Renal cortical epithelial cell (primary cell): ENCODE measurements at regions not wholly inside any gene's neighbourhood (a gene's known extent, or its start where the extent isn't known, plus 50 kb on each side); places are given as distances from the start of the nearest gene placed in this dataset.

Source experiments
- DNase-seq: peaks from one replicate; pipeline ENCODE4 v3.0.0-alpha.2; 2011; ENCODE audit warnings: low read depth

- DNase-seq: no peak
These were observed 91.5 kb upstream of the SCOC start for GRCh38 chr4:140281828-140282552.

- peak; percentile 4 for DNase-seq
These were observed 95.9 kb upstream of the SCOC start for GRCh38 chr4:140277576-140277975.

GRCh38 chr4:140271553-140271952, 101.9 kb upstream of the SCOC start:
- no peak for DNase-seq

- DNase-seq: no peak
These were observed 104.1 kb upstream of the SCOC start for GRCh38 chr4:140269369-140269768.

- no peak for DNase-seq
These were observed 105.1 kb upstream of the SCOC start for GRCh38 chr4:140268186-140268841.

GRCh38 chr4:140267576-140267975, 105.9 kb upstream of the SCOC start:
- no peak for DNase-seq

GRCh38 chr4:140266958-140267568, 106.4 kb upstream of the SCOC start:
- no peak for DNase-seq

GRCh38 chr4:140260227-140260626, 106.2 kb upstream of the MAML3 start:
- DNase-seq: peak; percentile 44

- no peak for DNase-seq
These were observed 104.5 kb upstream of the MAML3 start for GRCh38 chr4:140258476-140258875.

- DNase-seq: no peak
These were observed 103.7 kb upstream of the MAML3 start for GRCh38 chr4:140257461-140258305.

- no peak for DNase-seq
These were observed 103.0 kb upstream of the MAML3 start for GRCh38 chr4:140256941-140257340.

- DNase-seq: peak; percentile 53
These were observed 102.4 kb upstream of the MAML3 start for GRCh38 chr4:140256335-140256734.

GRCh38 chr4:140255927-140256326, 101.9 kb upstream of the MAML3 start:
- DNase-seq: no peak

- DNase-seq: no peak
These were observed 101.5 kb upstream of the MAML3 start for GRCh38 chr4:140255467-140255866.

- DNase-seq: peak; percentile 72
These were observed 100.8 kb upstream of the MAML3 start for GRCh38 chr4:140254651-140255299.

- DNase-seq: no peak
These were observed 99.6 kb upstream of the MAML3 start for GRCh38 chr4:140253556-140254027.

GRCh38 chr4:140252742-140253555, 99.0 kb upstream of the MAML3 start:
- peak; percentile 54 for DNase-seq

- DNase-seq: no peak
These were observed 98.3 kb upstream of the MAML3 start for GRCh38 chr4:140252141-140252741.

- peak; percentile 36 for DNase-seq
These were observed 97.6 kb upstream of the MAML3 start for GRCh38 chr4:140251571-140251970.

GRCh38 chr4:140250989-140251552, 97.1 kb upstream of the MAML3 start:
- peak; percentile 72 for DNase-seq
